ENCODE measurements at regions not wholly inside any gene's neighbourhood (a gene's known extent, or its start where the extent isn't known, plus 50 kb on each side); places are given as distances from the start of the nearest gene placed in this dataset.
A peak's percentile ranks its signal among the peaks of the same experiment; 100 is the strongest.
"Not testable (repeated sequence)": the region's sequence is repeated elsewhere in the genome, so short reads cannot be mapped to it uniquely, and the experiment has no call there.

GRCh38 chr16:29294400-29294933 lies 112.0 kb downstream of the NPIPB11 start:
- DNase-seq, result not testable (repeated sequence)

GRCh38 chr16:29293545-29293944 lies 113.0 kb downstream of the NPIPB11 start:
- not testable (repeated sequence) for DNase-seq

- not testable (repeated sequence) for DNase-seq
Measured at GRCh38 chr16:29292952-29293471, 113.5 kb downstream of the NPIPB11 start.

GRCh38 chr16:29291329-29292271 lies 114.9 kb downstream of the NPIPB11 start:
- DNase-seq, result not testable (repeated sequence)

- peak; percentile 76 for DNase-seq
Measured at GRCh38 chr16:29290631-29291247, 115.8 kb downstream of the NPIPB11 start.

- not testable (repeated sequence) for DNase-seq
Measured at GRCh38 chr16:29289516-29290239, 116.8 kb downstream of the NPIPB11 start.

GRCh38 chr16:29288711-29289474 lies 117.6 kb downstream of the NPIPB11 start:
- not testable (repeated sequence) for DNase-seq

- not testable (repeated sequence) for DNase-seq
Measured at GRCh38 chr16:29287871-29288535, 118.5 kb downstream of the NPIPB11 start.

GRCh38 chr16:29287246-29287645 lies 119.3 kb downstream of the NPIPB11 start:
- not testable (repeated sequence) for DNase-seq

- not testable (repeated sequence) for DNase-seq
Measured at GRCh38 chr16:29286796-29287195, 119.7 kb downstream of the NPIPB11 start.

- DNase-seq, result not testable (repeated sequence)
Measured at GRCh38 chr16:29286161-29286560, 120.3 kb downstream of the NPIPB11 start.

- DNase-seq, result not testable (repeated sequence)
Measured at GRCh38 chr16:29285151-29285885, 121.2 kb downstream of the NPIPB11 start.

GRCh38 chr16:29284723-29285122 lies 121.8 kb downstream of the NPIPB11 start:
- peak; percentile 17 for DNase-seq

GRCh38 chr16:29284159-29284558 lies 122.4 kb downstream of the NPIPB11 start:
- DNase-seq, result not testable (repeated sequence)

- DNase-seq, result not testable (repeated sequence)
Measured at GRCh38 chr16:29278097-29278871, 128.2 kb downstream of the NPIPB11 start.

- DNase-seq, result not testable (repeated sequence)
Measured at GRCh38 chr16:29276446-29276845, 130.1 kb downstream of the NPIPB11 start.

- not testable (repeated sequence) for DNase-seq
Measured at GRCh38 chr16:29274055-29275035, 132.2 kb downstream of the NPIPB11 start.
